HG03442 (cell line): ENCODE measurements at regions not wholly inside any gene's neighbourhood (a gene's known extent, or its start where the extent isn't known, plus 50 kb on each side); places are given as distances from the start of the nearest gene placed in this dataset.

Experiments used
- ATAC-seq: cut with Tn5 transposase; IDR thresholded peaks from one replicate; pipeline ENCODE4 v1.9.1; 2021; ENCODE audit warnings: mild to moderate bottlenecking, moderate library complexity; ENCODE audit not compliant: unreplicated experiment

DNA sequence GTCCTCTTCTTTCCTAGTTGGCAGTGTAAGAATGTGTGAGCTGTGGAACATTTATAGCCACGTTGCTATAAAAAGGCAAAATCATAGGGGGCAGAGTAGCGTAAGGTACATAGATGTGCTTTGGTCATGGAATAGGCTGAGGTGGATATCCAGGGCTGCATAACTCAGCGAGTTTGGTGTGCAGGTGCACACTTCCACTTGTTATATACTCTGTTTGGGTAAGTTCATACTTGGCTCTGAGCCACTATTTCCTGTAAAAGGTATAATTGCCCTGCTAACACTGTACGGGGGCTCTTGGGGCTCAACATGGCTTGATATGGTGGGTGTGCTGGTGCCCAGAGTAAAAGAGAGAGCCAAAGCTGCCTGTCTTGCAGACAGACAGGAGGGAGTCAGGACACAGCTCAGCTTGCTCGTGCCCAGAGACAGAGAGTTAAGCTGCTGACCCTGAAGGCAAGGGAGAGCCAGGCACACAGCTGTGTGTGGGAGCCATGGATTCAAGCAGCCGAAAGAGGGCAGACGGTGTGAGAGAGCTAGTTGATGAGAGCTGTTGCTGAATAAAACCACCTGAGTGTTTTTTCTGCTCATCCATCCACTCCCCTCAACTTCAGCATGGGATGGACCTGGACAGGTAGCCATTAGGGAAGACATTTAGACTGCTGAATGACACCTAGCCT lies 126.7 kb downstream of the DKK1 start:
- no peak for ATAC-seq

DNA sequence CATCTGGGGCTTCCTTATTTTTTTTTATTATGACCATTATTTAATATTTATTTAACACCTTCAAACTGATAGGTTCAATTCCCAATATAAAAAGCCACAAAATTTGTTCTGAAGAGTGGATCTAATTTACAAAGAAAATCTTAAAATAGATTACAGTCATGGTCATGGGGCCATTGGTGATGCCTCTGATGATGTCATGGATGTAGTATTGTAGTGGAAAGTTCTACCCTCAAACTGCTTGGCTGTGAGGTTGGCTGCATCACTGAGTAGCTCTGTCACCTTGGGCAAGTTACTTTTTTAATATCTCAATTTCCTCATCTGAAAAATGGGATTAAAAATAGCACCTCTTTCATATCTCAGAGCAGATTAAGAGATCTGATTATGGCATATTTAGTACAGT lies 128.5 kb downstream of the DKK1 start:
- ATAC-seq: no peak

DNA sequence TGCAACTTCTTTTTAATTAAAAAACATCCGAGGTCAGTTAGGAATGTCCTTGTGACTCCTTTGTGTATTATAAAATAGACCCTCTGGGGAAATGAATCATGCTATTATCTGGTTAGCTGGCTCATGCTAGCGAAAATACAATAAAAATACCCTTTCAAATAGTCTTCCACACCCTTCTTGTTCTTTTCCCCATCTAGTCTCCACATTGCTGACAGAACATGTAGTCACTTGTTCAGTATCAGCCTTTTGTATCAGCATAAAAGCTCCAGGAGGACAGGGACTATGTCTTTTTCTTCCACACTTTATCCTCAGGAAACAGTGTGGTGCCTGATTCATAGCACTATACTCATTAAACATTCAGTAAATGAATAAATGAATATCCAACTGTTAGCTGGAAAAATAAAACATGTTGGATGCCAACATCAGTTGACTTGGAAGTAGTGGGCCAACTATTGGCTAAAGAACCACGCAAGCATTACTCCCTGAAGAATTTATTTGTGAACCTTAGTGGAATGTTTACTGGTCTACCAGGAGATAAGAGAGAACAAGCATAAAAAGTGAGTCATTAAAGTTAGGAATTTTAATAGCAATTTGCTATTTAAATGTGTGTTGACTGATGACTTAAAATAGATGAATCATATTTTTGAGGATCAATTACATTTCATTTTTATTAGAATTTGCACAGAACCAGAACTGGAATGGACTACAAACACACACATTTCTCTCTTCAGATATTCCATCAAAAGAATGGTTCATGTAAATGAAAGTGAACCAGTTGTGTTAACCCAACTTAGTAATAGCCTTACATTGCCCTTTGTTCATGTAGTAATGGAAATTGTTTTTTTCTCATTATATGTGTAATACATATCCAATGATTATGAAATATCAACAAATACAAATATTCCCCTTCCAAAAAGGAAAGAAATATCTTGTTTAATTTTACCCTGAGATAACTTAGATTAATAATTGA lies 129.6 kb downstream of the DKK1 start:
- ATAC-seq: no peak

DNA sequence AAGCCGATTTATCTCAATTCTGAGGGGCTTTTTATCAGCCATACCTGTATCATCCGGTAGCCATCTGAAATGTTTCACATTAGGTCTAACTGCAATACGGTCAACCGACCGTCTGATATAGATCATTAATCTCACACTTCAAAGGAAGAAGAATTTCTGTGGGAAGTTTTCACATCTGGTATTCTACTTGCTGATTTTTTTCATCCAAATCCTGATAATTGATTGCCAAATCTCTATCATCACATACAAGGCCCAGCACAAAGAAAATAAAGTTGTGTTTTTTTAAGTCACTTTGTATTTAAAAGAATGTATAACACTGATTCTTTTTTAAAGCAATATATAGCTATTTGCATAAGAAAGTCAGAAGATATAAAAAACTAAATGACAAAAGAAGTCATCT lies 132.3 kb downstream of the DKK1 start:
- no peak for ATAC-seq

DNA sequence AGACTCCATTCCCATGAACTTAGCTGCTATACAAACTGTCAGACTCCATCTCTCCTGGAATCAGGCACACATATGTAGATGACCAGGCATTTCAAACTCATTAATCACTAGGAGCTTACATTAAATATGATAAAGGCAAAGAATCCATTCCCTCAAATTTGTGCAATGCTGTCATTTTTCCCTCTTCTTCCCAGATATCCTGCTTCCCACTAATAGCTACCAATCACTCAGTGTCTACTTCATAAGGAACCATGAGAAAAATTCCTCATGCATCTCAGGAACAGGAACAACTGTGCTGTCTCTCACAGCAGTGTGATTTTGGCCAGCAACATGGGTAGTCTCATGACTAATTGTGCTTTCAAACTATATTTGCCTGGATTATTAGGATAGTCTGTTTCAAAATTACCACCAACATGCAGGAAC lies 133.9 kb downstream of the DKK1 start:
- no peak for ATAC-seq

DNA sequence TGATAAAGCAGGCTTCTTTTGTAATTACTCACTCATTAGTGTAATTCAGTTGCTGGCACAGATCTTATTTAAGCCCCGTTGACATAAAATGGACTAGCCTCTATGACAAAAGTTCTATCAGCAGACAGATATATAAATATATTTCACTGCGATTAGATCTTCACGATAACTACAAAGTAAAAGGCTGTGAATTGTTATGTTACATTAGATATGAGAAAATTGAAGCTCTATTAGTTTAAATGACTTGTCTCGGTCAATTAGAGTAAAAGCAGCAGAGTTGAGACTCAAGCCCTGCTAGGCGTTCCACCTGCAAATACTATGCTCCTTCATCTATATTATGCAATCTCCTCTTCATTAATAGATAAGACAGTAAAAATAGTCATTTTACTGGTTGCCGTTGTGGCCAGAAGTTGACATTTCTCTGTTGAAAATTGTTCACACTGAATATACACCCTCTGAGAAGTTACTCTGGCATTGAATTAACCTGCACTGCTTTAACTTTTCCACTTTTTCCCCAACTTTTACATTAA lies 136.7 kb downstream of the DKK1 start:
- ATAC-seq: no peak

DNA sequence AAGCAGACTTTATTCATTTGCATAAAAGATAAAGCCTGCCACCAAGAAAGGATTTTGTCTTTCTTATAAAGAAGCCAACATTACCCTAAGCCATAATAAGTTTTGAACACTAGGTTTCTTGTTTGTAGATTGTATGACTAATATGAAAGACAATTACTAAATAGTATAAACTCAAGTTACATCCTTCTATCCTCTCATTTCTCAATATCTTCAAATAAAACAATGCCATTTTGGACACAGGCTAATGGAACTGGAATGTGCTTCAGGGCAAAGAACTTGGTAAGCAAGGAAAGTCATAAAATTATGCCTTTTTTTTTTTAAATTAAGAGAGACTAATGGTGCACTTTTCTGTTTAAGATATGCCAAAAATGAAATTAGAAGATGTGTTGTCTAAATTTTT lies 137.7 kb downstream of the DKK1 start:
- ATAC-seq: no peak

DNA sequence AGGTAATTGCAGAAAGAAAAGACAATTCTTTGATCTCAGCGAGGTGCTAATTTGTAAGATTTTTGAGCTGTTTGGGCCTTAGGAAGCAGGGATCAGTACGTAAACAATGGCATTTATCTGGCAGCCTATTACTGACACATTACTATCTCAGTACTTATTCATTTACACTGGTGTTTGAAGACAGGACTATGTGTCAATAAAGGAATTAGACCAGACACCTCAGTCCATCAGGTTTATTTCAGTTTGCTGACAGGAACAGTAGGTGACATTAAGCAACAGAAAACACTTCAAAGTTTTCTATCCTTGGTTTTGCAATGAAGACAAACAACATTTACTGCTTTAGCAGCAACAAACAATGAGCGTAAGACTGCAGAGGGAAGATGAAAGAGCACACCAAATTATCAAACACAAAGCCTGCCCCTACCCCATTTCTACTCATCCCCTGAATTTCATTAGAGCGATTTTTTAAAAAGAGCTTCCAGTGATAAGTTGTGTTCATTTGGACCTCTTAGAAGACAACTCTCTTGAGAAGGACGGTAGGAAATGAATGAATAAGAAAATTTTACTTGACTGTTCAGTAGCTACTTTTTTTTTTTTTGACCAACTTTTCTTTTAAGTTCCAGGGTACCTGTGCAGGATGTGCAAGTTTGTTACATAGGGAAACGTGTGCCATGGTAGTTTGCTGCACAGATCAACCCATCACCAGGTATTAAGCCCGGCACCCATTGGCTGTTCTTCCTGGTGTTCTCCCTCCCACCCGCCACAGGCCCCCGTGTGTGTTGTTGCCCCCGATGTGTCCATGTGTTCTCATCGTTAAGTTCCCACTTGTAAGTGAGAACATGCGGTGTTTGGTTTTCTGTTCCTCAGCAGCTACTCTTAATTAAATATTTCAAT lies 138.8 kb downstream of the DKK1 start:
- ATAC-seq: no peak

DNA sequence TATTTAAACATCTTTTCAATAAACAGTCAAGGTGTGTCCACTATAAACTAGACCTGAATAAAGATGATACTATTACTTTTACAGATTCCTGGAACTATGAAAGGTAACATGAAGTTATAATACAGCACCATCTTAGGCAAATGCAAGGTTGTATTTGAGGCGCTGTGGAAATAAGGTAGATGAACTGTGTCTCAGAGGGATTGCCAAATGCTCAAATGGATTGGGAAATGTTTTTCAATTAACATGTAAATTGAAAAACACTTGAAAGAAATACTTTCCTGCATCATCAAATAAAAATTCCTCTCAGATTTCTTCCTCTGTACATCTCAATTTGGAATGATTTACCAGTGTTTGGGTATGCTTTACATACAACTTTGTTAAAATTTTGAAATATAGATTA lies 139.4 kb downstream of the DKK1 start:
- no peak for ATAC-seq

DNA sequence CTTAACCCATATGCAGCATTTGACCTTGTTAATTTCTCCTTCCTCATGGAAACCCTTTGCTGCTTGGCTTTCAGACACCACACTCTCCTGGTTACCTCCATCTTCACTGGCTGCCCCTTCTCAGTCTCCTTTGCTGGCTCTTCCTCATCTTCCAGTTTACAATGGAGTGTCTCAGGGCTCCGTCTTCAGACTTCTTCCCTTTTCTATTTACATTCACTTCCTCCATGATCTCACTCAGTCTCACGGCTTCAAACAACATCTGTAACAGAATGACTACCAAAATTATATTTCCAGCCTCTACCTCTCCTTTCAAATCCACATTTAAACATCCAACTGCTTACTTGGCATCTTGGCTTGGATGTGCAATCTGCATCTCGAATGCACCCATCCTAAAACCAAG lies 140.4 kb downstream of the DKK1 start:
- no peak for ATAC-seq

DNA sequence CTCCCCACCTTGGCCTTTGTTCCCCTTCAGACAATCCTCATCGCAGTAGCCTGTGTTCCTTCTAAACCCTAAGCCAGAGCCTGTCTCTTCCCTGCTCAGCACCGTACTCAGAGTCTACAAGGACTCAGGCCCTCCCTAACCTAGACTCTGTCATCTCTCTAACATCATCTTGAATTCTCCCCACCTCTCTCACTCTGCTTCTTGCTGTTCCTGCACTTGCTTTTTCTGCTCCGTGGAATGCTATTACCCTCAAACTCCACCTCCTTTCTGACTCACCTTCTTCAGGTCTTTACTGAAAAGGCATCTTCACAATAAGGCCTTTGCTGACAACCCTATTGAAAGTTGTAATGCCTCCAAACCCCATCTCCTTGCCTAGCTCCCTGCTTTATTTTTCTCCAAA lies 141.0 kb downstream of the DKK1 start:
- no peak for ATAC-seq

DNA sequence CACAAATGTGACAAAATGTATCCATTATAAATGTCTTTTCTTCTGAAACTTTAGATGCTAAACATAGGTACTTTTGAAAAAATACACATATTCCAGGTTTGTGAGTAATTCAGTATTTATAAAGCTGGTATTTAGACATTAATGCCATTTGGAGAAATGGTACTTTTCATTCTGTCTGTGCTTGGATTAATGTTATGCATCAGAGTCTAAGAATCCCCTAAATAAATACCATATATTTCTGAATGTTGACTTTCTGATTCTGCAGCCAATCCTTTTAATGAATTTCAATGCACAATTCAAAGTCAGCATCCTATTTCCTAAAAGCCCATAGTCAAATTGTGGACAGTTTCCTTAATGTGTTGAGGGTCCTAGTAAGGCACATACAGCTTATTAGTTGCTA lies 145.0 kb downstream of the DKK1 start:
- no peak for ATAC-seq

DNA sequence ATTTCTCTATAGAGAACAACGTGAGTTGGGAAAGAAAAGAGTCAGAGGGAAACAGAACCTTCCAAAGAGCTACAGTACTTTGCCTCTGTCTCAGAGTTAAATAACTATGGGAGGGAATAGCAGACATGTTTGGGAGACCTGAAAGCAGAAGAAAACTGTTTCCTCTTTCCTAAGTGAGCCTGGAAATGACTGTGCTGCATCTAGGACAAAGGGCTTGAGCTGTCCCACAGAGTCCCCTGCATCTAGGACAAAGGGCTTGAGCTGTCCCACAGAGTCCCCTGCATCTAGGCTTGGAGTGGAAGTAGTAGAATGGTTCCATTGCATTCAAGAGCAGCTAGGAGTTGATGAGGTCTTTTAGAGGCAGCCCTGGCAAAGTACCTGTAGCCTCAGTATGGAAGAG lies 149.7 kb downstream of the DKK1 start:
- ATAC-seq: no peak

DNA sequence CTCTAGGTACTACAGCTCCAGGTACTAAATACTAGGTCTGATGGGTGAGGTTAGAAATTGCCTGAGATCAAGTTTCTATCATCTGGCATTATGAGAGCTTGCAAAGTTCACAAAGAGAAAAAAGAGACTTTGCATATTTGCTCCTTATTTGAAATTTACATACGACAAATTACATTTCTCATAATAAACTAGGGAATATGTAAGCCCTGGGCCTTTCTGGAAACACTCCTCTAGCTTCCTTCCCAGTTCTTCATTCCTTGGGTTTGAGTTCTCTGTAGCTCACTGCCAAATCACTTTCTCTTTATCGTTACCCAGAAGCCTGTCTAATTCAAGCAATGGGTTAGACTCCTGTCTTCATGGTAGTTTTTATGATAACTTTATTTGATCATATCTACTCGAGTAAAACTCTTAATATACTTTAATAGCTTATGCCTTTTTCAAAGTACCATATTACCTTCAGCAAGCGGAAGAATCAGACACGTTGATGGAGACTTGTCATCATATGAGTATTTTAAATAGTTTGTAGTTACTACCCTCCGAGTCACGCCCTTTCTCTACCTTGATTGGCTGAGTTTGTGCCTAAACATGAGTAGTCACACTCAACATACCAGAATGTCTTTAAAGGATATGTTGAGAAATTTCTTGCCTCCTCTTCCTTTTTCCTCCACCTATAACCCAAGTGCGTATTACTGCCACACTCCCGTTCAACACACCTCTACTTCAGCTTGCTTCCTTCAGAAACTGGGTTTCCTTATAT lies 150.5 kb downstream of the DKK1 start:
- no peak for ATAC-seq

DNA sequence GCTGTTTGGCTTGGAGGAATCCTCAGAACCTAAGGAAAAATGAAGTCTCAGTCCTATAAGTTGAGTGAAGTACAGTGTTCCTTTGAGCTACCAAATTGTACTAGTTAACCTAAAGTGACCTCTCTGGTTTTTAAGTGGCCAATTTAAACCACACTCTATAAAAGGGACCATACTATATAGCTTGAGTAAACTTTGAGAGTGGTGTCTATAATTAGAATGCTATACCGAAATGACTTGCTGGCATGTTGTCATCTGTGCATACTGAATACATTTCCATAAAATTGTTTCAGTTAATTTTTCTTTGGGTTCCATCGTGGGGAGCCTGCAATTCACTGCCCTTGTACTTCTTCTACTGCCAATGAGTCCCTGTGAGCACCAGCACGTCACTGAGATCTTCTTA lies 151.1 kb downstream of the DKK1 start:
- ATAC-seq: no peak

DNA sequence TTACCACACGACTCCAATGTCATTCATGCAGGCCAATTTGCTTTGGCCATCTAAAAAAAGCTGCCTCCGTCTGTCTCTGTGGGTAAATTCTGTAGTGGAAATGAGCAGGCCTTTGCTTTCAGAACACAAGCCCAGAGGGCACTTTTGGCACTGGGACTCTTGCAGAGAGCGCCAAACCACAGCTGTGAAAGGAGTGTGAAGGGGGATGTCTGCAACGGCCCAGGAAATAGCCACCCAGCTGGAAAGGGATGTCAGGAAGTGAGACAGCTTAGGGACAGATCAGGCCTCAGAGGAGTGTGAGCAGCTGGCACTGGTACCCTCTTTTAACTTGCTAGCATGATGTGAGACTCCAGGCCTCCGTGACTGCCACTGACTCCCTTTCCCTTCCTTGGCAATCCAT lies 152.4 kb downstream of the DKK1 start:
- no peak for ATAC-seq

DNA sequence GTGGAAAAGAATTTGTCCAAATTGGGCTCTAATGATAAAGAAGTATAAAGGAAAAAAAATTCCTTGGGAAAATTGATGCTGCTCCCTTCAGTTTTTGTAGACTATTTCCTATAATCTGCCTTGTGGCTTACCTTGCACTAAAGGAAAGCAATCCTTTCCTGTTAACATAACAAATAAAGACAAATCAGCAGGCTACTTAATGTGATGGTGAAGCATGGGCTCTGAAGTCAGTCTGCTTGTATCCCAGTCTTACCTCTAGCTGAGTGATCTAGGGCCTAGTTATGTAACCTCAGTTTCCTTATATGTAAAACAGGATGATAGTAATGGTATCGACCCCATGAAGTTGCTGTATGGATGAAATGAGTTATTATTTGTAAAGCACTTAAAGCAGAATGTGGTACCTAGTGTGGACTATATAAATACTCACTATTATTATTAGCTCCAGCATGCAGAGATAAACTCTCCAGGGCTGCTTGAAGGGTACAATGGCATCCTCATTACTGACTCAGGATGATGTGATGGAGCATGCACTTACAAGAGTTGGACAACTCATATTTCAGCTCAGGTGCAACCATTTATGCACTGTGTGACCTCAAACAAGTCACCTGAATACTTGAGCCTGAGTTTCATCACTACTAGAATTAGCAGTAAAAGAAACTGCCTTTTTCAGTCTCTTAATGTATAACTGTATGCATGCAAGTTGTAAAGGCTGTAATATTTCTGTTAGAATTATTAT lies 156.1 kb downstream of the DKK1 start:
- no peak for ATAC-seq

DNA sequence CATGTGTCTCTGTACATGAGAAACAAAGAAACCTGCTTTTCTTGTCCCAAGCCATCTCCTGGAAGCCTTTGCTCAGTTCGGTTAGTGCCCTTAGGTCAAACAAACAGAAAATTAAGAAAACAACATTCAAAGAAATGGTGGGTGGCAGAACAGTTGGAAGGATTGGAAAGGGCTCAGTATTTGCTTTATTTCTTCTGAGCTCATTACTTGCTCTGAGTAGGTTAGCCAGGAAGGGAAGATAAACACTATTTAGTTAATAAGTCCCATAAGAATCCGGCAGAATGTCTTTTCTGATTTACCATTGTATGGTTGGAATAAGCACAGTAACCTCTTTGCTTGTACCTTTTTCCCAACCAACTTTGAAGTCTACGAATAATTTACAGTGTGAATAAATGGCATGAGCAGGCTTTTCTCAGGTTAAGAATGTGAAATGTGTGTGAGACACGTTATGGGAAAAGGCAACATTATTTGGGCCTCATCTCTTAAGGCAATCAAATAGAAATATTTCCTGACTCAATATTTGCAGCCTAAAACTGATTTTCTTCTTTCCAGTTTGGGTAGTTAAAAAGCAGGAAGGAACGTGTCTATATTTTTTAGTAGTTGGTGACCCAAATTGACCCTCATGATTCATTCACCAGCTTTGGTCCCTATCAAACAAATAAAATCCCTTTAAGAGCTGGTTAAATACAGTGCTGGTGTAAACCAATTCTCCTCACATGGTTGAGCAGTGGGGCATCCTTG lies 158.5 kb downstream of the DKK1 start:
- ATAC-seq: no peak

DNA sequence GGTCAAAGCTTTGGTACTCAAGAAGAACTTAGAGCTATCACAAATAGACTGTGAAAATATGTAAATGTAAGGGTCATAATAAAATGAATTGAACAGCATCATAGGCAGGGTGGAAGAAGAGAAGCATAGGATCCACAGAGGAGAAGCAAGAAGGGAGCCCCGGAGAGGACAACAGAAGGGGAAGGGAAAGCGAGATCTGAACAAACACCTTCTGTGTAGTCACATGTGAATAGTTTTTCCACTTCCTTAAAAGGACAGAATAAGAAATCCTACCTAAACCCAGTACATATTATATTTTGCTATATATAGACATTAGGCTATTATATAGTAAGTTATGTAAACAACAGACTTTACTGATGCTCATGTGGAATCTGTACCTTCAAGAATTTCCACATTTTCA lies 160.2 kb downstream of the DKK1 start:
- peak; percentile 46 for ATAC-seq
